Mesenchymal stem cell (in vitro differentiated cells and primary cell): ENCODE measurements at regions not wholly inside any gene's neighbourhood (a gene's known extent, or its start where the extent isn't known, plus 50 kb on each side); places are given as distances from the start of the nearest gene placed in this dataset.

ENCODE experiments used
- DNase-seq: peaks from one replicate; pipeline ENCODE4 v3.0.0-alpha.2; 2013
- H2AFZ ChIP-seq: one replicate; pipeline ENCODE4 v1.6.1; 2013; ENCODE audit warnings: low read depth, mild to moderate bottlenecking, control low read depth, inconsistent platforms, low read length, moderate library complexity
- H2AK5ac ChIP-seq: 2 replicates; pipeline ENCODE4 v1.6.1; 2013; ENCODE audit warnings: low read length, moderate library complexity, mild to moderate bottlenecking, inconsistent platforms; ENCODE audit not compliant: severe bottlenecking
- H2BK120ac ChIP-seq: one replicate; pipeline ENCODE4 v1.6.1; 2013; ENCODE audit warnings: low read depth, mild to moderate bottlenecking, inconsistent platforms, low read length, moderate library complexity
- H2BK12ac ChIP-seq, 2 experiments: one replicate each; pipeline ENCODE4 v1.6.1; 2013; ENCODE audit warnings: inconsistent platforms in 2 of 2, low read length in 2 of 2, mild to moderate bottlenecking in 2 of 2, moderate library complexity in 2 of 2, control low read depth in 1 of 2
- H2BK15ac ChIP-seq: one replicate; pipeline ENCODE4 v1.6.1; 2013; ENCODE audit warnings: mild to moderate bottlenecking, low read depth, inconsistent platforms; ENCODE audit not compliant: poor library complexity, severe bottlenecking
- H2BK5ac ChIP-seq: 2 replicates; pipeline ENCODE4 v1.6.1; 2013; ENCODE audit warnings: low read depth, mild to moderate bottlenecking, low read length, control low read depth, inconsistent platforms; ENCODE audit not compliant: poor library complexity, severe bottlenecking
- H3K14ac ChIP-seq, 2 experiments: one replicate each; pipeline ENCODE4 v1.6.1; 2013; ENCODE audit warnings: inconsistent platforms in 2 of 2, low read length in 2 of 2, control low read depth in 1 of 2, mild to moderate bottlenecking in 1 of 2, moderate library complexity in 1 of 2
- H3K18ac ChIP-seq, 2 experiments: one replicate each; pipeline ENCODE4 v1.6.1; 2013; ENCODE audit warnings: inconsistent platforms in 2 of 2, low read length in 2 of 2, control low read depth in 1 of 2, low read depth in 1 of 2, mild to moderate bottlenecking in 1 of 2
- H3K23ac ChIP-seq, 2 experiments: one replicate each; pipeline ENCODE4 v1.6.1; 2013; ENCODE audit warnings: inconsistent platforms in 2 of 2, low read length in 2 of 2, mild to moderate bottlenecking in 2 of 2, moderate library complexity in 2 of 2, control low read depth in 1 of 2
- H3K27ac ChIP-seq: 2 replicates; pipeline ENCODE4 v1.5.1; 2013; ENCODE audit warnings: mild to moderate bottlenecking, moderate library complexity, low read length, control low read depth, inconsistent platforms; ENCODE audit not compliant: poor library complexity, severe bottlenecking
- H3K27me3 ChIP-seq, 2 experiments: 2 replicates each; pipeline versions ENCODE4 v1.6.1 to v1.7.0; 2013; ENCODE audit warnings: low read length in 2 of 2, mild to moderate bottlenecking in 2 of 2, moderate library complexity in 2 of 2, control low read depth in 1 of 2, inconsistent platforms in 1 of 2; ENCODE audit not compliant: control insufficient read depth in 1 of 2, insufficient read depth in 1 of 2
- H3K36me3 ChIP-seq, 2 experiments: 2 replicates each; pipeline versions ENCODE4 v1.6.1 to v1.7.0; 2013; ENCODE audit warnings: low read length in 2 of 2, control low read depth in 1 of 2, inconsistent platforms in 1 of 2, low read depth in 1 of 2, mild to moderate bottlenecking in 1 of 2; ENCODE audit not compliant: insufficient read depth in 2 of 2, control insufficient read depth in 1 of 2
- H3K4ac ChIP-seq, 2 experiments: one replicate each; pipeline ENCODE4 v1.6.1; 2013; ENCODE audit warnings: inconsistent platforms in 2 of 2, low read length in 2 of 2, mild to moderate bottlenecking in 2 of 2, moderate library complexity in 2 of 2, control low read depth in 1 of 2, low read depth in 1 of 2
- H3K4me1 ChIP-seq: 2 replicates; pipeline ENCODE4 v1.6.1; 2013; ENCODE audit warnings: low read depth, low read length, control low read depth; ENCODE audit not compliant: control insufficient read depth, insufficient read depth
- H3K4me2 ChIP-seq: 2 replicates; pipeline ENCODE4 v1.6.1; 2013; ENCODE audit warnings: low read length, mild to moderate bottlenecking, inconsistent platforms; ENCODE audit not compliant: poor library complexity, severe bottlenecking
- H3K4me3 ChIP-seq, 2 experiments: 2 replicates each; pipeline versions ENCODE4 v1.5.1 to v1.7.0; 2013; ENCODE audit warnings: low read length in 2 of 2, mild to moderate bottlenecking in 2 of 2, control low read depth in 1 of 2, low read depth in 1 of 2; ENCODE audit not compliant: insufficient read depth in 1 of 2
- H3K79me1 ChIP-seq: replicated peaks from 2 replicates; pipeline ENCODE4 v1.6.1; 2013; ENCODE audit warnings: mild to moderate bottlenecking, control low read depth, low read length, inconsistent platforms; ENCODE audit not compliant: poor library complexity, severe bottlenecking
- H3K9ac ChIP-seq: 2 replicates; pipeline ENCODE4 v1.7.0; 2013; ENCODE audit warnings: mild to moderate bottlenecking, low read length, moderate library complexity
- H3K9me3 ChIP-seq: 2 replicates; pipeline ENCODE4 v1.7.0; 2013; ENCODE audit warnings: mild to moderate bottlenecking, low read length; ENCODE audit not compliant: control insufficient read depth
- H4K8ac ChIP-seq: one replicate; pipeline ENCODE4 v1.6.1; 2013; ENCODE audit warnings: inconsistent platforms, mild to moderate bottlenecking, low read length, moderate library complexity
- H4K91ac ChIP-seq: one replicate; pipeline ENCODE4 v1.6.1; 2013; ENCODE audit warnings: mild to moderate bottlenecking, low read length, inconsistent platforms
- WGBS: methylation state at CpG from one replicate; pipeline ENCODE4 v1.1.7; 2013; ENCODE audit warnings: mixed read lengths; 5-methylcytosine and 5-hydroxymethylcytosine counted together

DNA sequence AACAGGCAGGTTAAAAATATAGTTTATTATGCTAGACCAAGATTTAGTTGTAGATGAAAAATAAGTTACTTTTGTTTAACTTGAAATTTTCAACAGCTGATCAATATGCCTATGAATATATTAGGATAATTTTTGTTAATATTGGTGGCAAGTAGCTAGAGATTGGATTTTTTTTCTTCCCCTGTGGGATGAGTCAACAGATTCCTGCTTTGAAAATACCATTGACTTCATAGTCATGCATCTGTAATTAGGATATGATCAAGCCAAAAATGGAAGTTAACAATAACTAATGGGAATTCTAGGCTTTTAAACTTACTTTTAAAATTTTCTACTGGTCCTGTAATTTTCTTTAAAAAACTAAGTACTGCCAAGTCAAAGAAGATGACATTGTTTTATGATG is 211.7 kb downstream of the ZIC1 start:
- Histone ChIP-seq H2AK5ac (no peak overlapping the region), H3K36me3 (no peaks in the 10 kb centered on the region), H4K8ac (no peak overlapping the region), H3K23ac (no peak overlapping the region), H3K4ac (no peak overlapping the region), H3K4me3 (no peak overlapping the region), H3K14ac (no peak overlapping the region), H2BK12ac (no peak overlapping the region), H4K91ac (no peak overlapping the region), H3K9me3 (no peaks in the 10 kb centered on the region), H3K27ac (no peak overlapping the region), H3K4me1 (no peaks in the 10 kb centered on the region), H3K4me2 (no peak overlapping the region), H2BK5ac (no peak overlapping the region), H2BK15ac (no peak overlapping the region), H3K9ac (peak overlapping the region; percentile 70), H2AFZ (no peak overlapping the region), H3K27me3 (no peaks in the 10 kb centered on the region), H2BK120ac (no peak overlapping the region), H3K18ac (no peak overlapping the region), H3K79me1 (no peaks in the 10 kb centered on the region)
- no peak for DNase-seq

DNA sequence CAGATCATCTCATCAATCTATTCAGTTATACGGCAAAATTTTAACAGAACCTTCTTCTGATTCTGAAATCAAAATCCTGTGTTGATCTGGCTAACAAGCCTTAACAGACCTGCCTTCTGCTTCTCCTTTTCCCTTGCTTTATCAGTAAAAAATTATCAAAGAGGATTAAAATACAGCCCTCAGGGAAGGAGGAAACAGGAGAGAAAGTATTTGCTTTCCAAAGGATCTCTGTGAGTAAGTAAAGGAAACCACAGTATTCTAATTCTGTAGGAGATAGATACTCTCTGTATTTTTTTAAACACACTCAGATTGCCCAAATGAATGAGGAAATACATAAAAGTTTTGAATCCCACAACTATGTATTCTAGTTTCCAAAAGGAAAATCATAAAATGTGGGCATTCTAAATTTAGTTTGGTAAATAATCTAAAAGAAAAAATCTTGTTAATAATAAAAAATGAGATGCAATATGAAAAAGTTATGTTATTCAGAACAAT is 221.8 kb downstream of the ZIC1 start:
- H2AFZ ChIP-seq, result no peak overlapping the region
- no peaks in the 10 kb centered on the region for H3K79me1 ChIP-seq
- H3K18ac ChIP-seq, result no peak overlapping the region
- no peak overlapping the region for H4K91ac ChIP-seq
- no peak overlapping the region for H3K14ac ChIP-seq
- H3K9me3 ChIP-seq, result peaks cover 10% of the 10 kb centered on the region
- no peak overlapping the region for H2BK12ac ChIP-seq
- no peak overlapping the region for H2BK5ac ChIP-seq
- 96% methylated on average over 1 of the region's 1 CpG for WGBS
- H2BK120ac ChIP-seq, result no peak overlapping the region
- H3K36me3 ChIP-seq, result no peaks in the 10 kb centered on the region
- no peak overlapping the region for H3K23ac ChIP-seq
- no peak overlapping the region for H3K4ac ChIP-seq
- no peak overlapping the region for H3K4me3 ChIP-seq
- no peak overlapping the region for H3K9ac ChIP-seq
- no peak for DNase-seq
- H3K27ac ChIP-seq, result no peak overlapping the region
- H3K4me2 ChIP-seq, result no peak overlapping the region
- no peaks in the 10 kb centered on the region for H3K27me3 ChIP-seq
- H2BK15ac ChIP-seq, result no peak overlapping the region
- no peak overlapping the region for H2AK5ac ChIP-seq
- H4K8ac ChIP-seq, result no peak overlapping the region
- no peaks in the 10 kb centered on the region for H3K4me1 ChIP-seq

DNA sequence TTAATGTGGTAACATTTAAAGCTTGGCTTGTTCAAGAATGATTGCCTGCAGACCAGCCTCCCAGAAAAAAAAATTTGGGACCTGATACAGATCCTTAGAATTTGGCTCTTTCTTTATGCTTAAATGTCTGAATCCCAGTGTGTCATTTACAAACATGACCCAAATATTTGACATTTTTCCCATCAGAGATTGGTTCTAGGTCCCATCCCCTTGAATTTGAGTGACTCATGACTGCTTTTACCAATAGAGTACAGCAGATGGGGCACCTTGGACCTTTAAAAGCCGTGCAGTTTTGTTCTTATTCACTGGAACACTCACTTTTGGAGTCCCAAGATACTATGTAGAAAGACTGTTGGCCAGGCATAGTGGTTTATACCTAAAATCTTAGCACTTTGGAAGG is 231.6 kb downstream of the ZIC1 start:
- no peak overlapping the region for H2AFZ ChIP-seq
- no peak overlapping the region for H3K27ac ChIP-seq
- no peak overlapping the region for H3K4me2 ChIP-seq
- no peak overlapping the region for H2AK5ac ChIP-seq
- H3K4me3 ChIP-seq, result no peak overlapping the region
- H2BK5ac ChIP-seq, result no peak overlapping the region
- H2BK12ac ChIP-seq, result no peak overlapping the region
- H3K36me3 ChIP-seq, result no peaks in the 10 kb centered on the region
- H3K18ac ChIP-seq, result no peak overlapping the region
- H3K27me3 ChIP-seq, result no peaks in the 10 kb centered on the region
- no peak overlapping the region for H2BK120ac ChIP-seq
- no peak for DNase-seq
- H3K4me1 ChIP-seq, result no peaks in the 10 kb centered on the region
- no peak overlapping the region for H3K4ac ChIP-seq
- H3K14ac ChIP-seq, result no peak overlapping the region
- H4K8ac ChIP-seq, result no peak overlapping the region
- no peaks in the 10 kb centered on the region for H3K79me1 ChIP-seq
- H4K91ac ChIP-seq, result no peak overlapping the region
- H2BK15ac ChIP-seq, result no peak overlapping the region
- H3K9me3 ChIP-seq, result peaks cover 24% of the 10 kb centered on the region
- H3K23ac ChIP-seq, result no peak overlapping the region
- H3K9ac ChIP-seq, result no peak overlapping the region
- WGBS, result 83% methylated on average over 1 of the region's 1 CpG

DNA sequence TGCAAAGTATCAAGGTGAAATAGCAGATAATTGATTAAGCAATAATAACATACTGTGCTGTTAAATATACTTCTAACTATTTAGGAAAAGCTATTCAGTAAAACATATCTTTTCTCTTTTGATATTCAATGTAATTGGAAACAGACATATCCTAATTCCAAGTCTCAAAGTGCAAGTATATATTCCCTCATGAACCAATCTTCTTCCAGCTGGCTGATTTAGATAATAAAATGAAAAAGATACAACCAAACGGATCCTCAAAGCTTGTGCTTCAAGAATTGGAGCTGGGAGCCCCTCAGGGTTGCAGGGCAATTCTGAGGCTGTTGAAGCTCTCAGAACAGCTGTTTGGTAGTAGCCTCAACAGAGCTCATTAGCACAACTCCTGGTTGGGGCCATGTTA is 236.6 kb downstream of the ZIC1 start:
- Histone ChIP-seq H2AFZ (no peak overlapping the region), H3K36me3 (no peaks in the 10 kb centered on the region), H3K4me2 (no peak overlapping the region), H3K18ac (no peak overlapping the region), H4K91ac (no peak overlapping the region), H4K8ac (no peak overlapping the region), H3K27ac (no peak overlapping the region), H3K14ac (no peak overlapping the region), H3K9me3 (no peaks in the 10 kb centered on the region), H3K4me3 (no peak overlapping the region), H2BK15ac (no peak overlapping the region), H3K79me1 (no peaks in the 10 kb centered on the region), H3K27me3 (no peaks in the 10 kb centered on the region), H3K23ac (no peak overlapping the region), H2BK120ac (no peak overlapping the region), H2BK12ac (no peak overlapping the region), H3K4me1 (no peaks in the 10 kb centered on the region), H2BK5ac (no peak overlapping the region), H3K9ac (no peak overlapping the region), H3K4ac (no peak overlapping the region), H2AK5ac (no peak overlapping the region)
- DNase-seq, result no peak
- 37% methylated on average over 1 of the region's 1 CpG for WGBS
